Skeletal muscle cell (primary cell): ENCODE measurements at regions not wholly inside any gene's neighbourhood (a gene's known extent, or its start where the extent isn't known, plus 50 kb on each side); places are given as distances from the start of the nearest gene placed in this dataset.

ENCODE experiments used
- DNase-seq: peaks from one replicate; pipeline ENCODE4 v3.0.0-alpha.2; 2010; ENCODE audit warnings: low read depth
- H3K4me3 ChIP-seq: 2 replicates; pipeline ENCODE4 v1.5.1; 2011; ENCODE audit warnings: low read depth, mild to moderate bottlenecking, control low read depth, low read length, moderate library complexity

DNA sequence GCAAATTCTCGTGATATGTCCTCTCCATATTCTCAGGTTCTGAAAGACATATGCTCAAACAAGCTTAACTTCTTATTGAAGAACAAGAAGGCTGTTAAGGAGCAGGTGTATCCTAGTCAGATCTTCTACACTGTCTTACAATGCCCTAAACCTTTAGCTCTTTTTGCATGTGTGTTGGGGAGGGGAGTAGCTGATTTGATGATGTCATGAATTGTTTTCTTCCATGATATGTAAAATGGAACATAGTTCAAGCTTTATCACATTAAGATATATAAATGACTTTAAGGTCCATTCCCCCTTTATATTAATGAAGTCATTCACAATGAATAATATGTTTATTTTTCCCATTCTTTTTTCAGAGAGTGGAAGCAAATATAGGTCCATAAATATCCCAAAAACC, 332.5 kb upstream of the FAM241A start:
- H3K4me3 ChIP-seq: no peak overlapping the region
- no peak for DNase-seq

DNA sequence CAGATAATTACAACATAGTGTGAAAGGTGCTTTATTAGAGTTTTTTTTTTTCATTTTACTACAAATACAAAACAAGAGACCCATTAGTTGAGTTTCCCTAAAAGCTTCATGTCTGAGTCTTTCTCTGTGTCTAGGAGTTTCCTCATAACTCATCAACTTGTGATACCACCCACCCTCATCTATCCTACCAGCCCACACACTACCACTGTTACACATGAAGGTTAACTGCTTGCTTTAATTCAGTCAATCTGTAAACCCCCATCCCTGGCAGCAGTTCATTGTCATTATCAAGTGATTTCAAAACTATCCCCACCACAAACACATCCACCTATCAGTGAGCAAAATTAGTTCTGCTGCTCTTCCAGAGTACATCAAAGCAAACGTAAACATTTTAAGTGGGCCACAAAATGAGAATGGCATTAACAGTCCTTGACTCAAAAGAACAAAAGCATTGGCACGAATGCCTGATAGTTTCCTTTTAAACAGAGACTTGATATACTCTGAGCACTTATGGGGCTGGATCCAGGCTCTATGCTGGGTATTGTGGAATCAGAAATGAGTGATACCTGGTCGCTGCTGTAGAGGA, 331.6 kb upstream of the FAM241A start:
- H3K4me3 ChIP-seq: no peak overlapping the region
- DNase-seq: no peak

DNA sequence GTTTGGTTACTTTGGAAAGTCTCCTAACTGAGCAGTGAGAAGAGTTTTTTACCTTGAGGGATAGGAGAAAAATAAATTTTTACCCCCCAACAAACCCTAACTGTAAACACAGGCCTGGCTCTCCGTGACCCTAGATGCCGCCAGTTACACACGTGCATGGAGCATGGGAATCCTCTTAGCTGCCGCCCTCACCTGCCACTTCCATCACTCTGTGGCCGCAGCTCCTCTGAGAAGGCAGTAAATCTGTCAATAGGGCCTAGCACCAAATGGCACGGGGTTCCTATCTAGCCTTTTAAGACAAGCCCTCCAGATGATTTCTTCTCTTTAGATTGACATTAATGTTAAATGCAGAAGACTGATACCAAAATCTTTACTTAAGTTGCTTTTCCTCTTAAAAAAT, 330.3 kb upstream of the FAM241A start:
- no peak overlapping the region for H3K4me3 ChIP-seq
- no peak for DNase-seq

DNA sequence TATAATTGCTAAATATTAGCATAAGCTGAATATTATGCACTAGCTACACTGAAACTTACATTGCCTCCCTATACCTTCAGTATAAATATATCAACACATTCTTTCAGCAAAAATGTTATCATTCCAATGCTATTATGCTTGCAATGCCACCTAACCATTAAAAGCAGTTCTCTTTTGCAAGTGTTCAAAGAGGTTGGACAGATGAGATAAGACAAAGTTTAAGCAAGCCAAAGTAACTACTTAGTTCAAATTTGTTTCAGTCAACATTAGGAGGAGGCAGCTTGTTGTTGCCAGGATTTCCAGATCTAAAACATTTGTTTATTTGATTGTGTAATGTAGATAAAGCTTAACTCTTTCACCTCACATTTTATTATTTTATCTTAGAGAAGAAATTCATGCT, 323.9 kb upstream of the FAM241A start:
- H3K4me3 ChIP-seq: no peak overlapping the region
- DNase-seq: no peak

DNA sequence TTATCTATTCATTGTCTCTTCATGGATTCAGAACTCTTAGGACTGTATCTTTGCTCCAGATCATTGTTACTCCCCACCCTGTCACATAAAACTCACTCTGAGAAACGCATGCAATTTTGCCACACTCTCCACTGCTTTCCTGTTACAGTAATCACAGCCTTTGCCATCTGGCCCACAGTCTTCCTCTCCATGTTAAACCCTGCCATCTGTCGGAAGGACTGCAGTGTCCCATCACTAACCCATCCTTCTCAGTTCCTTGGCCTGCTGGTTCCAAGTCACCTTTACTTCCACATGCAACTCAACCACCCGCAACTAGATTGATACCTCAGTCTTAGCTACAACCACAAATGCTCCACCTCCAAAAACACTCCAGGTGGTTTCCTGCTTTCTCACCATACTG, 308.7 kb upstream of the FAM241A start:
- no peak overlapping the region for H3K4me3 ChIP-seq
- DNase-seq: no peak

DNA sequence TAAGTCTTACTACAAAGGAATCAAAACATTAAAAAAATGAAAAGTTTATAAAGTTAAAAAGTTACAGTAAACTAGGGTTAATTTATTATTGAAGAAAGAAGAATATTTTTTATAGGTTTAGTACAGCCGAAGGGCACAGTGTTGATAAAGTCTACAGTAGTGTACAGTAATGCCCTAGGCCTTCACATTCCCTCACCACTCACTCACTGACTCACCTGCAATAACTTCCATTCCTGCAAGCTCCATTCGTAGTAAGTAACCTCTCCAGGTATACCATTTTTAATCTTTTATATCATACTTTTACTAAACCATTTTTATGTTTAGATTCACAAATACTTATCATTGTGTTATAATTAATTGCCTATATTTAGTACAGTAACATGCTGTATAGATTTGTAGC, 307.5 kb upstream of the FAM241A start:
- H3K4me3 ChIP-seq: no peak overlapping the region
- no peak for DNase-seq

DNA sequence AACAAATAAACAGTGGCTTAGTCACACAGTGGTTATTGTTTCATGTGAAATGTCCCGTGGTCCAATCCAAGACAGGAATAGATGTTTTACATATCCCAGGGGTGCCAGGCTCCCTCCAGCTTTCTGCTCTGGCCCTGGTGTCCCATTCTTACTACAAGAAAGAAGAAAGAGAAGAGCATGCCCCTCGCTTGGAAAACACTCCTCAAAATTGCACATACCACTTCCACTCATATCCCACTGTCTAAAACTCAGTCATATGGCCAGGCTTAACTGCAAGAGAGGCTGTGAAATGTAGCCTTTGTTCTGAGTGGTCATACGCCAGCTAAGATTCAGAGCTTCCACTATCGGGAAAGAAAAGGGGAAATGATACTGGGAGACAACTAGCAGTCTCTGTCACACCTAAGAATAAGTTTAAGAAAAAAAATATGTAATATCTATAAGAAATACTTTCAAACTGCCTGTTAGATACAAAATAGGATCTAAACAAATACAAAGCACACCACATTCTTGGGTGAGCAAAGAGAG, 306.8 kb upstream of the FAM241A start:
- no peak overlapping the region for H3K4me3 ChIP-seq
- no peak for DNase-seq

DNA sequence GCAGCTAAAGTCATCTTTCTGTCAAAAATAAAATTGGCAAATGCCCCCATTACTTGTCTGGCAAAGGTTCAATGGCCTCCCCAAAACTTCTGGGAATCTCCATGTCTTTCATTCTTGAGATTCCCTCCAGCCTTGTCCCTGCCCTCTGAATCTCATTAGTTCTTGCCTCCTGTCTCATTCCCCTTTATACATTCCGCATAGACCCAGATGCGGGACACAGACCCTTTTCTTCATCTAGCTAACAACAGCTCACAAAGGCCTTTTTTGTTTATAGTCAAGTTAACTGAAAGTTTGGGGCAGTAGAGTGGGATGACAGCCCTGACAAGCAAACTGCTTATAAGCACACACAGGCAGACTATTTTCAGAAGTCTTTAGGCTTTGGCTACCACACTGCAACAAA, 306.1 kb upstream of the FAM241A start:
- no peak overlapping the region for H3K4me3 ChIP-seq
- DNase-seq: no peak

DNA sequence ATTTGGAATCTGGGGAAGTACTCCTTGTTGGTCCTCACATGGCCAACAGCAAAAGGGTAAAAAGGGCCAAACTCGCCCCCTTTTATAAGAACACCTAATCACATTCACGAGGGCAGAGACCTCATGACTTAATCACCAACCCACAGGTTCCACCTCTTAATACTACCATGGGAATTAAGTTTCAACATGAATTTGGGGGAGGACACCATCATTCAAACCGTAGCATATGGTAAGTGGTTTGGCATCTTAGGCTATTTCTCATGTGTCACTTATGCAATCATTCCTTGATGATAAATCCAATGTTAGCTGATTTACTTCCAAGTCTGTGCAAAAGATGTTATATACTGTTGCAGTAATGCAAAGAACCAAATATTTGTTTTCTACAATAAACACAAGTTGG, 302.9 kb upstream of the FAM241A start:
- H3K4me3 ChIP-seq: no peak overlapping the region
- DNase-seq: peak; percentile 6

DNA sequence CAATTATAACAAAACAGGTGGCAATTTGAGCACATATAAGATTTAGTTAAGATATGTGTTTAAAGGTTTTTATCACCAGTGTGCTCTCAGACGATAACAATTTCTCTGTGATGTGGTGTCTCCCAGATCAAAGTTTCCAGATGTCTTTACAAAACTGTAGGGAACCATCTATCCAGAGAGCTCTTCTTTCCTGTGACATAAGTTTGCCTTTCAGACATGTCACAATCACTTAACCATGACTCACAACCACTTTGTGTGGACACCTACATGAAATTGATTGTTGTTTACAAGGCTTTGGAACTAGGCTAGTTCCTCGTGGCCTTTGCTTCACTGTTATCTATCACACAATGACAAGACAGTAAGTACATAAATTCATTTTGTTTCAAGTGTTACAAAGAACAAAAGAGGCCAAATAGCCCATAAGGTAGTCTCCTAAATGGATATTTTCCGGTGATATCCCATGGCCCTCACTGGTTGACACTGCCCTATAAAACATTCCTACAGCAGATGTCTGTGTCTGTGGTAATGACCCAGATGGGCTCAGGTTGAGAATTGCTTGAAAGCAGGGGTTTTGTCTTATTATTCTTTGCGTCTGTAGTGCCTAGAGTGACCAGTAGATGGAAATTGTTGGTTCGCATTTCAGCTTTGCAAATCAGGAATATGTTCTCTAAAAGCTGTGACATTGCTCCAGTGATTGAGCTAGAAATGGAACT, 297.8 kb upstream of the FAM241A start:
- H3K4me3 ChIP-seq: no peak overlapping the region
- no peak for DNase-seq

DNA sequence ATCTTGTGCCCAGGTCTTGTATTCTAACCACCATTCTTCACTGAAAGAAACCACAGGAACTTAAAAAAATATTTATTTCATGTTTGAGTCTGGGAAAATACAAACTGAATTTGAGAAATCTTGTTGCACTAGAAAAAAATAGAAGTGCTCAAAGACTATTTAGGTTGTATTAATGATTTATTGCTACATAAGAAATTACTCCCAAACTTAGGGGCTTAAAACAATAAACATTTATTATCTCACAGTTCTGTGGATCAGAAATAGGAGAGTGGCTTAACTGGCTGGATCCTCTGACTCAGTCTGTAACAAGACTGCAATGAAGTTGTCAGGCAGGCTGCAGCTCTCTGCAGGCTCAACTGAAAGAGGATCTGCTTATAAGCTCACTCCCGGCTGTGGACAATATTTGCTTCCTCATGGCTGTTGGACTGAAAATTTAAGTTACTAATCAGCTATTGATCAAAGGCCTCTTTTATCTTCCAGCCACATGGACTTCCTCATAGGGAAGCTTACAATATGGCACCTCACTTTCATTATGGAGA, 295.4 kb upstream of the FAM241A start:
- H3K4me3 ChIP-seq: no peak overlapping the region
- peak; percentile 8 for DNase-seq

DNA sequence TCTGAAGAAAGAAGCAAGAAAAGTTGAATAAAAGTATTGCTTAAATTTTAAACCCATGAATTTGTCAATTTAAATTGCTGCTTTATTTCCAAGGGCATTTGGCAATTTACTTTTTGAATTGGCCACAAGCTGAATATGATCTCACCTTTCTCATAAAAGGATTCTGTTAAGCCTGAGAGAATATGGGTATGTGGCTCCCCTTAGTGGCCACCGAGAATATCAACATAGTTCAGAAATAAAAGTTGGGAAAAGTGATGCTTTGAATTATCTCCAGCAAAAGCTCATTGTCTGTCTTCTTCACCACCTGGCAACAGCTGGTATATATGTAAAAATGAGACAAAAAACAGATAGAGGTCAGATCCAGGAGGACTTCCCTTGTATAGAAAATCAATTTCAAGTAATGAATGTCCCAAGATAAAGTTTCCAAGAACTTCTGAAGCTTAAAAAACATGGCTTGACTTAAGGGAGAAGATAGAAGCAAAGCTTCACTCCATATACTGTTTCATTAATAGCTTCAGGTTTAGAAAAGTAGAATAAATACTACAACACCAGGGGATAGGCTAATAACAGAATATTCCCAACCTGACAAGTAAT, 290.7 kb upstream of the FAM241A start:
- H3K4me3 ChIP-seq: no peak overlapping the region
- DNase-seq: peak; percentile 4

DNA sequence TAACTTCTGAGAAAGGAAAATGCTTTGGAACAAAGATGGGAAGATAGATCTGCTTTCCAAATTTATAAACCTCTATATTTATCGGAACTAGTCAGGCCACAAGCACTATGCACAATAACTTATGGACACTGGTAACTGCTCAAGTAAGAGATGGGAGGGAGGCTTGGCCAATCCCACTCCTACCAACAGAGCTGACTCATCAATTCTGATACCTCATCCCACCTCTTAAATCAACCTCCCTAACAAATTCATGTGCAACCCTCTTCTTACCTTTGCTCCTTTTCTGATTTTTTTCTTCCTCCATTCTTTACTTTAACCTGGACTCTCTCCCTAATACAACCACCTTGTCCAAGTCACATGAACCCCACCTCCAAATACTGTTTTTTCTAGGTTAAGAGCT, 289.9 kb upstream of the FAM241A start:
- H3K4me3 ChIP-seq: no peak overlapping the region
- DNase-seq: no peak

DNA sequence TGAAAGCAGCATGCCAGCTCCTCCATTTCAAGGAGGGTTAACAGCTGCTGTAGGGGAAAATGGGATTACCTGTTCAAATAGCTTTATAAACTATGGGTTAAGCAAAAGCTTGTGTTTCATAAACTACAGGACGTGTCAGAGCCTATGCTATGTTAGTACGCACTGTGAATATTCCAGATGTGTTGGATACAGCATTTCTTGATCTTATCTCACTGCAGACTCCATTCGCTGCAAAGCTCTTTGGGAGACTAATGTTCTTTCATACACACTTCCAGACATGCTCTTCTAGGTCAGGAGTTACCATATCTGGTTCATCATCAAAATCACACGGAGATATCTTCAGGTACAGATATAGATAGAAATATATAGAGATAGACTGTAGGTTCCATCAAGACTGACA, 281.2 kb upstream of the FAM241A start:
- no peak for DNase-seq
- no peak overlapping the region for H3K4me3 ChIP-seq

DNA sequence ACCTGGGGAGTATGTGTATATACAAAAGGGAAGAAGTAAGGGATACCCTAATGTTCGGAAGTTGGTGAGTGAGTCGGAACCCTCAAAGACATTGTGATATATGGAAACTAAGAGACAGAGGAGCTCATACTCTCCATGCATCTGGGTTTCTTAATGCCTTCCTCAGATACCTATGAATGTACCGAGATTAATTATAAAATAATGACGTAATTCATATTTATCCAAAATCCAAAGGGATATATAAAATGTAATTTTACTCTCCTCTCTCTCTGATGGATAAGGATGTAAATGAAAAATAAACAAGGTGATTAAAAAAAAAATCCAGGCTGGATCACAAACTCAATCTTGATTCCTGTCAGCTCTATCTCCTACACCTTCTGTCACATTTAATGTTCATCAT, 275.9 kb upstream of the FAM241A start:
- DNase-seq: no peak
- H3K4me3 ChIP-seq: no peak overlapping the region

DNA sequence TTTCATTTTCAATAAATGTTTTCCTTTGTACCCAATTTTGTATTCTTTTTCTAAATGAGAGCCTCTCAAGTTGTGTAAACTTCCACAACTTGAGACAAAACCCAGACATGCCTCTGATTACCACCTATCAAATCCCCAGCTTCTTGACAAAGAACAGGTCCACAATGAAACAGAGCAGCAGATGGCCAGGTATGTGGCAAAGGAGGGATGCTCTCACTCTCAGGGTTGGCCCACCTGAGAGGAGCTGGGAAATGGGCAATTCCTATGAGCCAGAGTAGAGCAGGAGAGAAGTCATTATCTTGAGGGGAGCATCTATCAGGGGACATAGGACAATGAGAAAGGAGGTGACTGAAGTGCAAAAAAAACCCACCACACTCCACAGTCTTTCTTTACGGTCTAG, 273.5 kb upstream of the FAM241A start:
- DNase-seq: no peak
- no peak overlapping the region for H3K4me3 ChIP-seq

DNA sequence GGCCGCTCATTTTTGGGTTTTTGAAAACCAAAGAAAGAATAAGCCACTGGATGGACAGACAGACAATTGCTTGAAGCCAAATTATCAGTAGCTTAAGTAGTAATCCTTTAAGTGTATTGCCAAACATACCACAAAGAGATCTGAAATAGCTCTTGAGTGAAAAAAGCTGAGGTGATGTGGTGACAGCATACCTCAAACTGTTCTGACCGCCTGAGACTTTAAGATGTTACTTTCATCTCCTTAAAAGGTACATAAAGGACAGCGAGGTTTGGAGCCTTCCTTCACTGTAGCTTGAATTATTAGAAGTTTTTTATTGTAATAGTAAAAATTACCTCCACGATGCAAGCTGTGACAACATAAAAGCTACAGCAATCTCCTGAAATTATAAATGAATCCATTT, 271.5 kb upstream of the FAM241A start:
- no peak overlapping the region for H3K4me3 ChIP-seq

DNA sequence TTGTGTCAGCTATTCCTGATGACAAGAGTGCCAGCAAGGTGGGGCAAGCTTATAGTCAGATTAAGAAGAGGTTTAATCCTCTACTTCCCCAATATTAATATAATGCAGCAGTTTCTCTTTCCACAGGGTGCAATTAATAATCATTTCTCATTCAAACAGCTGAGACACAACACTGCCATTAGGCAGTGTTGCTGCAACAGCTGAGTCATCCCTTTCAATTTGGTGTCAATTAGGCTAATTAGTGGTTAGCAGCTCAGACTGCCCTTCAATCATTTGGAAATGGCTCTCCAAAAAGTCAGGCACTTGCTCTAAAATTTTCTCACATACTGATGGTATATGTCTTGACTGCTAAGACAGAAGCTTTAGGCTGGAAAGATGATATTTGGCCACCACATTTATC, 265.7 kb upstream of the FAM241A start:
- no peak for DNase-seq

More for the DNA sequence above, 271.5 kb upstream of the FAM241A start:
- no peak for DNase-seq

DNA sequence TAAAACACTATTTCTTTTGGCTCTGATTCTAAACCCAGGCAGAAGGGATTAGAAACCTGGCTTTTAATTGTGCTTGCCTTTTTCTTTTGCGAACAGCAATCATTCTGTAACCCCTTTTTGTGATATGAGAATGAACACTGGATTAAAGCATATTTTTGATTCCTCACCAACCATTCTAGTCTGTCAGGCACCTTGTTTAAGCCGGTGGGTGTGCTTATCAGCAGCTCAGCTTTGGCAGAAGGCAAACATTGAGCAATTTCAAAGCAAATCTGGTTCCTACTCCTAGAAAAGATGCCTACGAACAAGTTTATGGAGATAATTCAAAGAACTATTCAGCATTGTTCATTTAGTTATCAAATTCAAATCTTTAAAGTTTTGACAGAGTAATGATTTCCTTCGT, 265.1 kb upstream of the FAM241A start:
- H3K4me3 ChIP-seq: no peak overlapping the region
- DNase-seq: no peak

More for the DNA sequence above, 265.7 kb upstream of the FAM241A start:
- no peak overlapping the region for H3K4me3 ChIP-seq

DNA sequence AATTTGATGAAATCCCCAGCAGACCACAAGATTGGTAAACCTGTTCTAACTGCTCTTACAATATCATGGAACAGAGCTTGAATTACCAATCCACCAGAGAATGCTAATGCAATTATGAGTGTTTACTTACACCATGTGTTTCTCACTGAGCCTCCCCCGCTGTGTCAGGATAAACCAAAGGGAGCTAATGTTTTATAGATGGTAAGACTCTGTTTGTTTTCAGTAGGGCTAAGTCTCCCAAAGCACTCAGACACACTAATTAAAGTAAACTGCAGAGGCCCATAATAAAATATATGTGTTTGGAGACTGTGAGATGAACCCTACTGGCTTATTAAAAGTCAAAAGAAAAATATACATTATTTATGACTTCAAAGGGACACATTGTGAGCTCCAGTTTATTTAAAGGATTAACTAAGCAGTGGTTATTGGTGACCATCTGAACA, 261.7 kb upstream of the FAM241A start:
- no peak overlapping the region for H3K4me3 ChIP-seq
- no peak for DNase-seq

DNA sequence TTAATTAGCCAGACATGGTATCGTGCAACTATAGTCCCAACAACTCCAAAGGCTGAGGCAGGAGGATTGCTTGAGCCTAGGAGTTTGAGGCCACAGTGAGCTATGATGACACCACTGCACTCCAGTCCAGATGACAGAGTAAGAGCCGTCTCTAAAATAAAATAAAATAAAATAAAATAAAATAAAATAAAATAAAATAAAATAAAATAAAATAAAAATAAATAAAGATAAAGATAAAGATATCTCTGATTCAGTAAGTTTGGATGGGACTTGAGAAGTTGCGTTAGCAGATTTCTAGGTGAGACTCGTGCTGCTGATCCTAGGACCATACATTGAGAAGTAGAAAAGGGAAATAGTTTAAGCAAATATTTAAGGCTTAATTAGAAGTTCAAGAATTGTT, 254.8 kb upstream of the FAM241A start:
- DNase-seq: no peak

More for the DNA sequence above, 254.8 kb upstream of the FAM241A start:
- no peak overlapping the region for H3K4me3 ChIP-seq
